Choroid plexus epithelial cell (primary cell): ENCODE measurements at regions not wholly inside any gene's neighbourhood (a gene's known extent, or its start where the extent isn't known, plus 50 kb on each side); places are given as distances from the start of the nearest gene placed in this dataset.
"Not testable (repeated sequence)": the region's sequence is repeated elsewhere in the genome, so short reads cannot be mapped to it uniquely, and the experiment has no call there.

Experiments used
- DNase-seq: peaks from one replicate; pipeline ENCODE4 v3.0.0-alpha.2; 2010; ENCODE audit warnings: low read depth
- H3K4me3 ChIP-seq: 2 replicates; pipeline ENCODE4 v1.5.1; 2011; ENCODE audit warnings: low read depth, mild to moderate bottlenecking, control low read depth, low read length, moderate library complexity
- TF ChIP-seq, protein P1 (sequence below): conservative IDR thresholded peaks from 2 replicates; pipeline ENCODE4 v1.5.1; 2011; ENCODE audit warnings: low read depth, mild to moderate bottlenecking, control low read depth, inconsistent platforms, low read length, moderate library complexity

DNA sequence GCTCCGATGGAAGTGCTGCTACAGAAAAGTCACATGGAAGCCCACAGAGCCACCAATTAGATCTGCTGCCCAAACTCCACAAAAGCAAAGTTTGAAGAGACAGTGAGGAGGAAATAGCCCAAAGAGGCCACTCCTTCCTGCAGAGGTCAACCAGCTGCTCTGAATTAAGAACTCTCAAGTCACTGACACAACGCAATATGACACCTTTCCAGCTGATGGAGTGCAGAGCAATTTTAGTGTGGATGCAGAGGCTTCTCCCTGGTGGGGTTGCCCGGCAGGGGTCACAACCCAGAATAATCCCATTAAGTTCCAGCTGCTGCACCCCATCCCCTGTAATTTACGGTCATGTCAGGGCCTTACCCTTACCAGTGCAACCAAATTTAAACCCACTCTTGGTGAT is 361.9 kb upstream of the JARID2 start:
- DNase-seq, result peak; percentile 44
- no peak overlapping the region for H3K4me3 ChIP-seq
- TF ChIP-seq, protein P1, sequence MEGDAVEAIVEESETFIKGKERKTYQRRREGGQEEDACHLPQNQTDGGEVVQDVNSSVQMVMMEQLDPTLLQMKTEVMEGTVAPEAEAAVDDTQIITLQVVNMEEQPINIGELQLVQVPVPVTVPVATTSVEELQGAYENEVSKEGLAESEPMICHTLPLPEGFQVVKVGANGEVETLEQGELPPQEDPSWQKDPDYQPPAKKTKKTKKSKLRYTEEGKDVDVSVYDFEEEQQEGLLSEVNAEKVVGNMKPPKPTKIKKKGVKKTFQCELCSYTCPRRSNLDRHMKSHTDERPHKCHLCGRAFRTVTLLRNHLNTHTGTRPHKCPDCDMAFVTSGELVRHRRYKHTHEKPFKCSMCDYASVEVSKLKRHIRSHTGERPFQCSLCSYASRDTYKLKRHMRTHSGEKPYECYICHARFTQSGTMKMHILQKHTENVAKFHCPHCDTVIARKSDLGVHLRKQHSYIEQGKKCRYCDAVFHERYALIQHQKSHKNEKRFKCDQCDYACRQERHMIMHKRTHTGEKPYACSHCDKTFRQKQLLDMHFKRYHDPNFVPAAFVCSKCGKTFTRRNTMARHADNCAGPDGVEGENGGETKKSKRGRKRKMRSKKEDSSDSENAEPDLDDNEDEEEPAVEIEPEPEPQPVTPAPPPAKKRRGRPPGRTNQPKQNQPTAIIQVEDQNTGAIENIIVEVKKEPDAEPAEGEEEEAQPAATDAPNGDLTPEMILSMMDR, result no peak

DNA sequence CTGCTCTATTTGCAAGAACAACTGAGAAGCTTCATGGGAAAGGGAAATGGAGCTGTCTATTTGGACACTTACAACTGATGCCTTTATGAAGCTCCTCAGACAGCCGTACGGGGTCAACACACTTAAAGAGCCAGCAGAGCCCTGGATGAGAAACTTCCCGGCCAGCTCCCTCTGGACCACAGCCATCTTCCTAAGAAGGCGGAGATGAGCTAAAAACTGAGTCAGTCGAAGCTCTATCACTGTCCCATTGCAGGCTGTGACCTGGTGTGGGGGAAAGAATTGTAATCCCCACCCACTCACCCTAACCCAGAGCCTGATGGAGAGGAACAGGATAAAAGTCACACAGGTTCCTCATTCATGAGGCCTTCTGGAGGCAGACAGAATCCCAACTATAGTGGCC is 360.4 kb upstream of the JARID2 start:
- no peak overlapping the region for H3K4me3 ChIP-seq
- no peak for DNase-seq
- TF ChIP-seq, protein P1, result no peak

DNA sequence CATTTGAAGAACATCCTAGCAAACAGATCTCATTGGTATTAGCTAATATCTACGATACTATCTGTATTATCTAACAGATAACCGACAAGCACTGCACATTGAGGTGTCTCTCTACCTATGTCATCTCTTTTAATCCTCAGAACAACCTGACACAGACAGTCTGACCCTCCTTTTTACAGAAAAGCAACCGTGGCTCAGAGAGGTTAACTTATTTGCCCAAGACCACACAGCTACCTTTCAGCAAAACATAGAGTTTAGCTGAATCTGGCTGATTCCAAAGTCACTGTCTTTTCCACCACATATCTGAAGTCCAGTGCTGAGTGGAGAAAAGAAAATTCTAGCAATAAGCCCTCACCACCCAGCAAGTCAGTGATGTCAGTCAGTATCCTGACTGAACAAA is 358.7 kb upstream of the JARID2 start:
- no peak overlapping the region for H3K4me3 ChIP-seq
- TF ChIP-seq, protein P1, result no peak
- no peak for DNase-seq

DNA sequence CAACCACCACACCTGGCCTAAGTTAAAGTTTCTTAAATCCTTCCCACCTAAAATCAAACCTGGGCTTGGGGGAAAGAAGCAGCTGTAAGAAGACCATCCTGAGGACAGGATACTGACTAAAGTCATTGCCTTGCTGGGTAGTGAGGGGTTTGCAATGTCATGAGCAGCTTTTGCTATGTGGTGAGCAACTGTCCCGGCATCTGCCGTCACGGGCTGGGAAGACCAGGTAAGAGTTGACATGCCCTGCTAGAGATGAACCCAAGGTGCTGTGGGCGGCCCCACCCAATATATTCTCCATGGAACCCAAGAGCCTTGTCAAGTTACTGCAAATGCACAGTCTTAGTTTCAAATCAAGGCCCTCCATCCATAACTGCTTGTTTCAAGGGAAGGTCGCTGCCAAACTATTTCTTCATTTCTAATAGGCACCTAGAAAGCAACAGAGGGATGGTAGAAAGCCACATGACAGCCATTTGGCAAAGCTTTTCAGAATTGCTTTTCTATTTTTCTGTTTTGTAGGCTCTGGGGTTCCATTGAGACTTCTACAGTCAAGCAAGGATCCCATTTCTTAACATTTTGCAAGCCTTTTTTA is 357.8 kb upstream of the JARID2 start:
- no peak for DNase-seq
- TF ChIP-seq, protein P1, result no peak
- H3K4me3 ChIP-seq, result no peak overlapping the region

DNA sequence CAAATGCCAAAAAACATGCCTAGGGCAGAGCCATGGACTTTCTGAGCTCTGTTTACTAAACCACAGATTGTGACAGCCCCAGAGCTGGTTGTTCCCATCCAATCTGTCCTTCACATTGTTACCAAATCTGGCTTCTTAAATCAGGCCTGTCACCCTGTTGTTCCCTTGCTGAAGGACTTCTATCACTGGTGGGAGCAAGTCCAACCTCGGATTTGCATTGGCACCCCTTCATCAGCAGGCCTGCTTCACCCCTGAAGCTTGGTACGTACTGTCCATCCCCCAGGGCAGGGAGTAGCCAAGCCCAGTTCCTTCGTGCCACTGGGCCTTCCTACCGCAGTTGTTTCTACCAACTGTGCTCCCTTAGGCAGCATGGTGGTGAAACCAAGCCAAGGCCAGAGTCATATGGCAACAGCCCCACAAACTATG is 357.3 kb upstream of the JARID2 start:
- no peak overlapping the region for H3K4me3 ChIP-seq
- TF ChIP-seq, protein P1, result no peak
- no peak for DNase-seq

DNA sequence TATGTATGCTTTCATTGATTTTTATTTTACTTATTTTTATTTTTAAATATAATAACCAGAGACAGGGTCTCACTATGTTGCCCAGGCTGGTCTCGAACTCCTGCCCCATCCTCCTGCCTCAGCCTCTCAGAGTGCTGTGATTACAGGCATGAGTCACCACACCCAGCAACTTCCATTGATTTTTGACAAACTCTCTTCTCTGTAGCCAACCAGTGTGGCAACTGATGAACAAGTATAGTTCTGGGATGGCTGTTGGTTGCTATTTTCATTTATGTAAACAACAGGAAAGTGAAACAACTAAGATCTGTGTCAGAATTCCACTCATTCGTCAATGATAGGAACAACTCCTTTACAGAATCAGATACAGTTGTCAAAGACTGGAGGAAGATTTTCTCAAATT is 356.7 kb upstream of the JARID2 start:
- DNase-seq, result peak; percentile 46
- TF ChIP-seq, protein P1, result no peak
- no peak overlapping the region for H3K4me3 ChIP-seq

DNA sequence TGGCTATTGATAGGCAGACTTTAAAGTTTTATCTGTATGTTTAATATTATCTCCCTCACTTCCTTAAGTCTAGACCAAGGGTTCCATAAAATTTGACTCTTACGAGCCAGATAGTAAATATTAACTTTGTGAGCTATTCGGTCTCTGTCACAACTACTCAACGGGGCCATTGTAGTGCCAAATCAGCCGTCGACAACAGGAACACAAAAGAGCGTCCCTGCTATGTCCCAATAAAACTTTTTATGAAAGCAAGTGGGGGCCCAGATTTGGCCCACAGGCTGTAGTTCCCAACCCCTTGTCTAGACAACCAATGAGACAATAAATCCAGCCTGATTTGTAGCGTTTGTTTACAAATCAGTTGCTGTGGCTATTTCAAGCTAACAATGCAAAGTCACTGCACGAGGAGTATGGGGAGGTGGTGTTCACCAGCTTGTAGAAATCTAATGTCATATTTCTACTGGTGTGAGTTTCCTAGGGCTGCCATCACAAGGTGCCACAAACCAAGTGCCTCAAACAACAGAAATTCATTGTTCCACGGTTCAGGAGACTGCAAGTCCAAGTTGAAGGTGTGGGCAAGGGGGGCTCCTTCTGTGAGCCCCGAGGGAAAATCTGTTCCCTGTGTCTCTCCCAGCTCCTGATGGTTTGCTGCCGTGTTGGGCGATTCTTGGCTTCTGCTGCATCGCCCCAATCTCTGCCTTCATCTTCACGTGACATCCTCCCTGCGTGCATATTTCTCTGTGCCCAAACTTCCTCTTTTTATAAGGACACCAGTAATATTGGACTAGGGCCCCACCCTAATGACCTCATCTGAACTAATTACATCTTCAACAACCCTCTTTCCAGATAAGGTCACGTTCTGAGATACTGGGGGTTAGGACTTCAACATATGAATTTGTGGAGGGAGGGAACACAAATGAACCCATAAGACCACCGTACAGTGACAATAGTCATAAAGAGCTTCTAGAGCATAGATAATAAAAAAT is 356.0 kb upstream of the JARID2 start:
- no peak overlapping the region for H3K4me3 ChIP-seq
- DNase-seq, result no peak
- TF ChIP-seq, protein P1, result no peak

DNA sequence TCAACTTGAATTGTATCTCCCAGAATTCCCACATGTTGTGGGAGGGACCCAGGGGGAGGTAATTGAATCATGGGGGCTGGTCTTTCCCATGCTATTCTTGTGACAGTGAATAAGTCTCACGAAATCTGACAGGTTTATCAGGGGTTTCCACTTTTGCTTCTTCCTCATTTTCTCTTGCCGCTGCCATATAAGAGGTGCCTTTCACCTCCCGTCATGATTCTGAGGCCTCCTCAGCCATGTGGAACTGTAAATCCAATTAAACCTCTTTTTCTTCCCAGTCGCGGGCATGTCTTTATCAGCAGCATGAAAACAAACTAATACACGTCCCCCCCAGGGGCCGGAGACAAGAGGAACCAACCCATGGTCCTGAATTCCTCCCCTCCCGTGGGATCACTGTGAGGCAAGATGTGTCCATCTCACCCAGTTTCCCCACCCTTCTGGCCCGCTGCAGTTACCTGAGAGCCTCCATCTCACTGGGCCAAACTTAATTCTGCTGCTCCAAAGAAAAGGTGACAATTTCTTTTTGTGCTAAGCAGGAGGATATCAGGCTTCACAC is 354.0 kb upstream of the JARID2 start:
- not testable (repeated sequence) for DNase-seq, H3K4me3 ChIP-seq
